DND-41 (cell line): ENCODE measurements at regions not wholly inside any gene's neighbourhood (a gene's known extent, or its start where the extent isn't known, plus 50 kb on each side); places are given as distances from the start of the nearest gene placed in this dataset.

Source experiments
- EZH2 ChIP-seq: IDR thresholded peaks from 3 replicates; pipeline ENCODE4 v1.6.1; 2012; ENCODE audit warnings: borderline replicate concordance, low read depth, mild to moderate bottlenecking, moderate library complexity, low read length, inconsistent platforms; ENCODE audit not compliant: severe bottlenecking
- TF ChIP-seq, protein P1 (sequence below): IDR thresholded peaks from 2 replicates; pipeline ENCODE4 v1.5.1; 2012; ENCODE audit warnings: borderline replicate concordance, low read length, moderate library complexity, mild to moderate bottlenecking; ENCODE audit not compliant: poor library complexity, severe bottlenecking; ENCODE audit errors: extremely low read depth

DNA sequence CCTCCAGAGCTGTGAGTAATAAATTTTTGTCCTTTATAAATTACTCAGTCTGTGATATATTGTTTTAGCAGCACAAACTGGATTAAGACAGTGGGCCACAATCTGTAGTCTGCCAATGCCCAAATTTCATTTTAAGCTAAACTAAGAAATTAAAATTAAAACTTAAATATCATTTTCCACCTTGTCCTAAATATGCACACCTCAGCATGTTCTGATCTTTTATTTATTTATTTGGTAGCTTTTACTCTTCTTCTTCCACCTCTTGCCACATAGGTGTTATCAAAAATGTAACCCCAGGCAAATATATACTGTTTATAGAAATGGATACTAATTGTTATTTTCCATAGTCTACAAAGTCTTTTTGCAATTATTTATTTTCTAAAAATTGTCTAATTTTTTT lies 1102.2 kb upstream of the COX7C start:
- TF ChIP-seq, protein P1, sequence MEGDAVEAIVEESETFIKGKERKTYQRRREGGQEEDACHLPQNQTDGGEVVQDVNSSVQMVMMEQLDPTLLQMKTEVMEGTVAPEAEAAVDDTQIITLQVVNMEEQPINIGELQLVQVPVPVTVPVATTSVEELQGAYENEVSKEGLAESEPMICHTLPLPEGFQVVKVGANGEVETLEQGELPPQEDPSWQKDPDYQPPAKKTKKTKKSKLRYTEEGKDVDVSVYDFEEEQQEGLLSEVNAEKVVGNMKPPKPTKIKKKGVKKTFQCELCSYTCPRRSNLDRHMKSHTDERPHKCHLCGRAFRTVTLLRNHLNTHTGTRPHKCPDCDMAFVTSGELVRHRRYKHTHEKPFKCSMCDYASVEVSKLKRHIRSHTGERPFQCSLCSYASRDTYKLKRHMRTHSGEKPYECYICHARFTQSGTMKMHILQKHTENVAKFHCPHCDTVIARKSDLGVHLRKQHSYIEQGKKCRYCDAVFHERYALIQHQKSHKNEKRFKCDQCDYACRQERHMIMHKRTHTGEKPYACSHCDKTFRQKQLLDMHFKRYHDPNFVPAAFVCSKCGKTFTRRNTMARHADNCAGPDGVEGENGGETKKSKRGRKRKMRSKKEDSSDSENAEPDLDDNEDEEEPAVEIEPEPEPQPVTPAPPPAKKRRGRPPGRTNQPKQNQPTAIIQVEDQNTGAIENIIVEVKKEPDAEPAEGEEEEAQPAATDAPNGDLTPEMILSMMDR, result no peak
- no peak for TF ChIP-seq EZH2
